GM12892 (cell line): ENCODE measurements at regions not wholly inside any gene's neighbourhood (a gene's known extent, or its start where the extent isn't known, plus 50 kb on each side); places are given as distances from the start of the nearest gene placed in this dataset.

Source experiments
- POLR2A ChIP-seq: IDR thresholded peaks from 2 replicates; pipeline ENCODE4 v1.6.1; 2011; ENCODE audit warnings: low read depth, low read length, control low read depth
- TAF1 ChIP-seq: IDR thresholded peaks from 2 replicates; pipeline ENCODE4 v1.6.1; 2011; ENCODE audit warnings: low read depth, mild to moderate bottlenecking, control low read depth, low read length, borderline replicate concordance

DNA sequence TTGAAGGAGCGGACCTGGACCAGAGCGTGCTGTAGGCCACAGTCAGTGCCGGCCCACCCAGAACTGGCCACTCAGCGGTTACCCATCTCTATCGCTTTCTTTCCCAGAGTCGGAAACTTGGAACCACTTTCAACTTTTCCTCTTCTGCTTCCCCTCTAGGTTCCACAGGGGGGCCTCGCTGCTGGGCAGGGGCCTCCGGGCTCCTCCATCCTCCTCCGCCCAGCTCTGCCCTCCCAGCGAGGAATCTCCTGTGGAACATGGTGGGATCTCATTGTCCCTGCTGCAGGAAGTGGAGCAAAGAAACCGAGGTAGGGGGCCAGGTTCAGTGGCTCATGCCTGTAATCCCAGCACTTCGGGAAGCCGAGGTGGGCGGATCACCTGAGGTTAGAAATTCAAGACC, 139.2 kb downstream of the ETS2 start:
- TF ChIP-seq TAF1 (no peak), POLR2A (no peak)
